Common myeloid progenitor, CD34-positive (primary cell): ENCODE measurements at regions not wholly inside any gene's neighbourhood (a gene's known extent, or its start where the extent isn't known, plus 50 kb on each side); places are given as distances from the start of the nearest gene placed in this dataset.
"Not testable (repeated sequence)": the region's sequence is repeated elsewhere in the genome, so short reads cannot be mapped to it uniquely, and the experiment has no call there.

Experiments
- CTCF ChIA-PET: fragments of 350-600 bp; sonication (Branson Sonifier 250); formaldehyde crosslinking; loops from one replicate; lab custom pipeline; 2021; ENCODE audit warnings: antibody characterized with exemption; lab: Charles Lee
- POLR2A ChIA-PET: fragments of 350-600 bp; sonication (Branson Sonifier 250); formaldehyde crosslinking; loops from one replicate; lab custom pipeline; 2021; ENCODE audit warnings: antibody characterized with exemption; lab: Charles Lee
- DNase-seq, 3 donors: peaks; one replicate each; pipeline versions ENCODE4 v3.0.0 to v3.0.0-alpha.2; 2013
- H3K27ac ChIP-seq, 2 experiments: 1 replicate in 1 of 2; 2 replicates in 1 of 2; pipeline ENCODE4 v1.7.0; 2013; ENCODE audit warnings: inconsistent platforms in 2 of 2, low read length in 2 of 2, mild to moderate bottlenecking in 2 of 2, low read depth in 1 of 2, moderate library complexity in 1 of 2; ENCODE audit not compliant: severe bottlenecking in 2 of 2, insufficient read depth in 1 of 2, poor library complexity in 1 of 2
- H3K27me3 ChIP-seq, 5 experiments: replicated peaks in 2 of 5; 1 replicate in 3 of 5; 2 replicates in 2 of 5; pipeline versions ENCODE4 v1.6.1 to v1.7.0; 2013; ENCODE audit warnings: low read length in 4 of 5, mild to moderate bottlenecking in 2 of 5, moderate library complexity in 2 of 5, inconsistent platforms in 1 of 5; ENCODE audit not compliant: insufficient read depth in 5 of 5, control insufficient read depth in 4 of 5
- H3K36me3 ChIP-seq, 4 experiments: 1 replicate in 2 of 4; 2 replicates in 2 of 4; pipeline versions ENCODE4 v1.6.1 to v1.7.0; 2013; ENCODE audit warnings: low read length in 3 of 4, control low read depth in 1 of 4, mild to moderate bottlenecking in 1 of 4; ENCODE audit not compliant: control insufficient read depth in 4 of 4, insufficient read depth in 4 of 4
- H3K4me1 ChIP-seq, 4 experiments: 1 replicate in 3 of 4; 2 replicates in 1 of 4; pipeline versions ENCODE4 v1.6.1 to v1.7.1; 2013; ENCODE audit warnings: low read length in 3 of 4, mild to moderate bottlenecking in 3 of 4, control low read depth in 1 of 4, inconsistent platforms in 1 of 4, moderate library complexity in 1 of 4; ENCODE audit not compliant: control insufficient read depth in 4 of 4, insufficient read depth in 4 of 4; ENCODE audit errors: control extremely low read depth in 1 of 4
- H3K4me3 ChIP-seq, 7 experiments: 1 replicate in 4 of 7; 2 replicates in 3 of 7; pipeline versions ENCODE4 v1.5.1 to v1.7.0; 2013; ENCODE audit warnings: mild to moderate bottlenecking in 7 of 7, low read length in 6 of 7, moderate library complexity in 6 of 7, inconsistent platforms in 2 of 7, low read depth in 2 of 7, control low read depth in 1 of 7; ENCODE audit not compliant: insufficient read depth in 4 of 7, control insufficient read depth in 1 of 7; ENCODE audit errors: extremely low read depth in 1 of 7
- H3K9me3 ChIP-seq, 5 experiments: 1 replicate in 4 of 5; 2 replicates in 1 of 5; pipeline versions ENCODE4 v1.6.1 to v1.7.1; 2013; ENCODE audit warnings: low read length in 4 of 5, mild to moderate bottlenecking in 2 of 5, inconsistent platforms in 1 of 5, low read depth in 1 of 5, moderate library complexity in 1 of 5; ENCODE audit not compliant: control insufficient read depth in 4 of 5, insufficient read depth in 2 of 5; ENCODE audit errors: control extremely low read depth in 1 of 5
- WGBS: methylation state at CpG from one replicate; pipeline ENCODE4 v1.1.5; 2013; ENCODE audit not compliant: insufficient coverage; 5-methylcytosine and 5-hydroxymethylcytosine counted together

DNA sequence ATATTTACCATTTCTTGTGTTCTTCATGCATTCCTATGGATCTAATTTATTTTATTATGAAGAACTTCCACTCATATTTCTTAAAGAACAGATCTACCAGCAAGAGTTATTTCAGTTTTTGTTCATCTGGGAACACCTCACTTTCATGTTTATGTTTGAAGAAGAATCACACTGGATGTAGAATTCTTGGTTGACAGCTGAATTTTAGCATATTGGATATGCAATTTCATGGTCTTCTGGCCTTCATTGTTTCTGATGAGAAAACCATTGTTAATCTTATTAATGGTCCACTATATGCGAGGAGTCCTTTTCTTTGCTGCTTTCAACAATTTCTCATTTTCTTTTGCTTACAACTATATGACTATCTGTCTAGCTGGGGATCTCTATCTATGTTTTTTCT, 189.2 kb downstream of the UXS1 start:
- Histone ChIP-seq H3K27me3 (no peaks in the 10 kb centered on the region), H3K36me3 (no peaks in the 10 kb centered on the region), H3K4me1 (no peaks in the 10 kb centered on the region), H3K9me3 (peaks cover 9 to 40% (median 14%) of the 10 kb centered on the region in 5 experiments), H3K4me3 (no peak overlapping the region), H3K27ac (no peak overlapping the region)
- POLR2A ChIA-PET = no interaction called here
- CTCF ChIA-PET = no interaction called here
- peak; percentile 7 to 51 (median 39) for DNase-seq
- no CpG with 5 or more reads among the region's 1 CpG for WGBS

GRCh38 chr2:105999211-105999989, 194.7 kb downstream of the UXS1 start:
- ChIA-PET CTCF (no interaction called here), POLR2A (no interaction called here)
- Histone ChIP-seq H3K9me3 (peaks cover 5 to 32% (median 11%) of the 10 kb centered on the region in 5 experiments), H3K27me3 (no peaks in the 10 kb centered on the region), H3K36me3 (no peaks in the 10 kb centered on the region), H3K4me3 (no peak overlapping the region), H3K4me1 (no peaks in the 10 kb centered on the region), H3K27ac (no peak overlapping the region)
- WGBS = 94% methylated on average over 2 of the region's 6 CpGs
- no peak for DNase-seq

- peaks cover 6 to 37% (median 19%) of the 10 kb centered on the region in 5 experiments for H3K9me3 ChIP-seq
- H3K4me1 ChIP-seq = no peaks in the 10 kb centered on the region
- H3K27me3 ChIP-seq = no peaks in the 10 kb centered on the region
- ChIA-PET POLR2A (no interaction called here), CTCF (no interaction called here)
- no CpG with 5 or more reads among the region's 2 CpGs for WGBS
- no peak for DNase-seq
- H3K4me3 ChIP-seq = no peak overlapping the region
- no peaks in the 10 kb centered on the region for H3K36me3 ChIP-seq
- no peak overlapping the region for H3K27ac ChIP-seq
These were observed 196.4 kb downstream of the UXS1 start for GRCh38 chr2:105997711-105998110.

DNA sequence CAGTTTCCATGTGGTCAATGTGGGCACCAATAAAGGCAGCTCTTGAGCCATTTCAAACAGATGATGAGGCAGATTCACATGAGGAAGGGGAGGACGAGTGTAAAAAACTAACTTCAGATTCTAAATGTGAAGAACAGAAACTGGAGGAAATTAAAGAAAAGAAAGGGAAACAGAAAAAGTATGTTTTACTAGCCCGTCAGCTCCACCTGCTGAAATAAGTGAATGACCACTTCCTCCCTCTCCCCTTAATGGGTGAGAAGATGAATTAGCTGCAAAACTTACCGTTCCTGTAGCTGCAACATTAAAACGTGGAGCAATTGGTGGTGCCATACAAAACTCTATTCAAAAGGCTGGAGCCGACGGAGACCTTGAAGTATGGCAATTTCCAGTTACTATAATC, 203.5 kb downstream of the UXS1 start:
- Histone ChIP-seq H3K36me3 (no peaks in the 10 kb centered on the region), H3K9me3 (peaks cover 1 to 41% (median 26%) of the 10 kb centered on the region in 5 experiments), H3K4me1 (no peaks in the 10 kb centered on the region), H3K27ac (no peak overlapping the region), H3K4me3 (no peak overlapping the region), H3K27me3 (no peaks in the 10 kb centered on the region)
- CTCF ChIA-PET = no interaction called here
- no peak for DNase-seq
- 90% methylated on average over 4 of the region's 6 CpGs for WGBS
- POLR2A ChIA-PET = no interaction called here

GRCh38 chr2:105989803-105990202, 204.3 kb downstream of the UXS1 start:
- CTCF ChIA-PET, H3K27ac ChIP-seq, DNase-seq, H3K4me3 ChIP-seq, H3K27me3 ChIP-seq, POLR2A ChIA-PET, H3K4me1 ChIP-seq, H3K36me3 ChIP-seq: not testable (repeated sequence)
- WGBS = 100% methylated on average over 1 of the region's 2 CpGs
- peaks cover 1 to 36% (median 24%) of the 10 kb centered on the region in 5 experiments for H3K9me3 ChIP-seq

- Histone ChIP-seq H3K27ac (no peak overlapping the region), H3K27me3 (no peaks in the 10 kb centered on the region)
These were observed 205.0 kb downstream of the UXS1 start for GRCh38 chr2:105989070-105989469.

GRCh38 chr2:105977807-105978206, 216.3 kb downstream of the UXS1 start:
- no CpG with 5 or more reads among the region's 1 CpG for WGBS
- DNase-seq = no peak
- Histone ChIP-seq H3K36me3 (no peaks in the 10 kb centered on the region), H3K27ac (no peak overlapping the region), H3K9me3 (peaks cover 0 to 22% (median 7%) of the 10 kb centered on the region in 5 experiments), H3K4me1 (no peaks in the 10 kb centered on the region), H3K27me3 (no peaks in the 10 kb centered on the region), H3K4me3 (no peak overlapping the region)
- ChIA-PET CTCF (no interaction called here), POLR2A (no interaction called here)

More at GRCh38 chr2:105989070-105989469, 205.0 kb downstream of the UXS1 start:
- Histone ChIP-seq H3K4me1 (no peaks in the 10 kb centered on the region), H3K4me3 (no peak overlapping the region), H3K36me3 (no peaks in the 10 kb centered on the region), H3K9me3 (peaks cover under 1 to 29% (median 17%) of the 10 kb centered on the region in 5 experiments)
- CTCF ChIA-PET = no interaction called here
- no peak for DNase-seq
- POLR2A ChIA-PET = no interaction called here
